GM12878 (cell line): ENCODE measurements at regions not wholly inside any gene's neighbourhood (a gene's known extent, or its start where the extent isn't known, plus 50 kb on each side); places are given as distances from the start of the nearest gene placed in this dataset.

ENCODE experiments used
- BCLAF1 ChIP-seq: fragments of 450-650 bp; IDR thresholded peaks from 2 replicates; pipeline ENCODE4 v1.6.1; 2017; ENCODE audit warnings: antibody characterized with exemption, mild to moderate bottlenecking, moderate library complexity
- CBX3 ChIP-seq: fragments of 200-600 bp; sonication (generic); IDR thresholded peaks from 2 replicates; pipeline ENCODE4 v1.6.1; 2016; ENCODE audit warnings: low read depth, borderline replicate concordance

GRCh38 chr22:49359076-49359475 lies 468.6 kb downstream of the BRD1 start:
- TF ChIP-seq BCLAF1 (no peak), CBX3 (no peak)
